ENCODE measurements at regions not wholly inside any gene's neighbourhood (a gene's known extent, or its start where the extent isn't known, plus 50 kb on each side); places are given as distances from the start of the nearest gene placed in this dataset.

GRCh38 chr2:34340307-34340706, 741.2 kb upstream of the FAM98A start:
- Histone ChIP-seq H3K9me2 (ENCODE audit: insufficient read depth, low read length) (no peaks in the 10 kb centered on the region), H3K36me3 (ENCODE audit: insufficient read depth, low read length) (no peaks in the 10 kb centered on the region)
- TF ChIP-seq MXI1 (conservative IDR thresholded peaks at IDR 0.05; ENCODE audit: poor library complexity, severe bottlenecking) (no peak), EZH2 (IDR thresholded peaks at IDR 0.05; ENCODE audit: borderline replicate concordance, insufficient read depth, low read length, poor library complexity, severe bottlenecking) (no peak), EP300 (conservative IDR thresholded peaks at IDR 0.05; ENCODE audit: poor library complexity, severe bottlenecking) (no peak), REST (IDR thresholded peaks at IDR 0.05; ENCODE audit: borderline replicate concordance) (no peak), SMC3 (conservative IDR thresholded peaks at IDR 0.05; ENCODE audit: poor library complexity) (no peak), POLR2AphosphoS5 (IDR thresholded peaks at IDR 0.05) (no peak), CTCF (IDR thresholded peaks at IDR 0.05; ENCODE audit: poor library complexity, severe bottlenecking) (no peak), TAF1 (IDR thresholded peaks at IDR 0.05; ENCODE audit: low read depth) (no peak)

GRCh38 chr2:34337735-34338134, 738.6 kb upstream of the FAM98A start:
- Histone ChIP-seq H4K20me1 (ENCODE audit: insufficient read depth) (no peaks in the 10 kb centered on the region), H3F3A (ENCODE audit: insufficient read depth, low read length, poor library complexity, severe bottlenecking) (no peaks in the 10 kb centered on the region), H3K9me2 (ENCODE audit: insufficient read depth, low read length) (no peaks in the 10 kb centered on the region), H3K4me3 (ENCODE audit: low read length) (no peak overlapping the region), H2AFZ (ENCODE audit: low read depth, low read length) (no peak overlapping the region), H3K79me2 (replicated peaks; ENCODE audit: insufficient read depth, low read length) (no peaks in the 10 kb centered on the region), H3K27me3 (ENCODE audit: insufficient read depth, low read depth, low read length) (no peaks in the 10 kb centered on the region), H3K36me3 (ENCODE audit: insufficient read depth, low read length) (no peaks in the 10 kb centered on the region), H3K4me2 (ENCODE audit: low read length) (no peak overlapping the region), H3K9me3 (ENCODE audit: low read length) (no peaks in the 10 kb centered on the region), H3K27ac (ENCODE audit: low read length) (no peak overlapping the region), H3K9ac (ENCODE audit: low read length) (no peak overlapping the region)
- TF ChIP-seq MXI1 (conservative IDR thresholded peaks at IDR 0.05; ENCODE audit: poor library complexity, severe bottlenecking) (no peak), SMC3 (conservative IDR thresholded peaks at IDR 0.05; ENCODE audit: poor library complexity) (no peak), EZH2 (IDR thresholded peaks at IDR 0.05; ENCODE audit: borderline replicate concordance, insufficient read depth, low read length, poor library complexity, severe bottlenecking) (no peak)

More at GRCh38 chr2:34340307-34340706, 741.2 kb upstream of the FAM98A start:
- H3K79me2 ChIP-seq (replicated peaks; ENCODE audit: insufficient read depth, low read length): no peaks in the 10 kb centered on the region
- H3F3A ChIP-seq (ENCODE audit: insufficient read depth, low read length, poor library complexity, severe bottlenecking): no peaks in the 10 kb centered on the region
- no peak overlapping the region for H3K4me3 ChIP-seq (ENCODE audit: low read length)
- no peak overlapping the region for H3K9ac ChIP-seq (ENCODE audit: low read length)
- no peak overlapping the region for H3K4me2 ChIP-seq (ENCODE audit: low read length)
- H3K9me3 ChIP-seq (ENCODE audit: low read length): no peaks in the 10 kb centered on the region
- no peaks in the 10 kb centered on the region for H4K20me1 ChIP-seq (ENCODE audit: insufficient read depth)
- H3K27ac ChIP-seq (ENCODE audit: low read length): no peak overlapping the region
- no peaks in the 10 kb centered on the region for H3K27me3 ChIP-seq (ENCODE audit: insufficient read depth, low read depth, low read length)
- H2AFZ ChIP-seq (ENCODE audit: low read depth, low read length): no peak overlapping the region

DNA sequence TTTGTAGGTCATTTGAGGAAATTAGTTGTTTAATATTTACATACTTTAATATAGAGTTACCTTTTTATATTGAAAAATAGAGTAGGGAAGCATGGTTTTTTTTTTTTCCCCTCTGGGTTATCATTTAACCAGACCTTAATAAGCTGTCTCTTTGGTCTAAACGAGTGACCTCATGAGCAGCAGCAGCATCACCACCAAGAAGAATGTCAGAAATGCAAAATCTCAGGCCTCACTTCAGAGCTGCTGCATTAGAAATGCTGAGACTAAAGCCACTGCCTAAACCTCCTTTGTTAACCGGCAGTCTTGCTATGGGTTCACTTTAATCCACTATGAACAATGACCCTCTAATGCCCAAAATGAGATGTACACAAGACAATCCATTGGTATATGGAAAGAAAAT, 733.7 kb upstream of the FAM98A start:
- Histone ChIP-seq H4K20me1 (ENCODE audit: insufficient read depth) (no peaks in the 10 kb centered on the region), H3K79me2 (replicated peaks; ENCODE audit: insufficient read depth, low read length) (no peaks in the 10 kb centered on the region), H3K27ac (ENCODE audit: low read length) (no peak overlapping the region), H3K27me3 (ENCODE audit: insufficient read depth, low read depth, low read length) (no peaks in the 10 kb centered on the region), H3F3A (ENCODE audit: insufficient read depth, low read length, poor library complexity, severe bottlenecking) (no peaks in the 10 kb centered on the region), H3K9me2 (ENCODE audit: insufficient read depth, low read length) (no peaks in the 10 kb centered on the region), H3K9ac (ENCODE audit: low read length) (no peak overlapping the region), H3K36me3 (ENCODE audit: insufficient read depth, low read length) (no peaks in the 10 kb centered on the region), H3K4me3 (ENCODE audit: low read length) (no peak overlapping the region), H2AFZ (ENCODE audit: low read depth, low read length) (no peak overlapping the region), H3K9me3 (ENCODE audit: low read length) (no peaks in the 10 kb centered on the region), H3K4me2 (ENCODE audit: low read length) (no peak overlapping the region)
- TF ChIP-seq POLR2AphosphoS5 (IDR thresholded peaks at IDR 0.05) (no peak), REST (IDR thresholded peaks at IDR 0.05; ENCODE audit: borderline replicate concordance) (no peak), MXI1 (conservative IDR thresholded peaks at IDR 0.05; ENCODE audit: poor library complexity, severe bottlenecking) (no peak), EP300 (conservative IDR thresholded peaks at IDR 0.05; ENCODE audit: poor library complexity, severe bottlenecking) (no peak), RAD21 (conservative IDR thresholded peaks at IDR 0.05) (no peak), TAF1 (IDR thresholded peaks at IDR 0.05; ENCODE audit: low read depth) (no peak)
